HG03342 (cell line): ENCODE measurements at regions not wholly inside any gene's neighbourhood (a gene's known extent, or its start where the extent isn't known, plus 50 kb on each side); places are given as distances from the start of the nearest gene placed in this dataset.
A peak's percentile ranks its signal among the peaks of the same experiment; 100 is the strongest.

Experiments used
- ATAC-seq: cut with Tn5 transposase; IDR thresholded peaks from one replicate; pipeline ENCODE4 v1.9.1; 2021; ENCODE audit warnings: mild to moderate bottlenecking, moderate library complexity; ENCODE audit not compliant: unreplicated experiment

- ATAC-seq: peak; percentile 92
Observed at GRCh38 chr12:65756956-65757511, 67.2 kb upstream of the HMGA2 start.

- no peak for ATAC-seq
Observed at GRCh38 chr12:65758401-65758800, 65.9 kb upstream of the HMGA2 start.

GRCh38 chr12:65759735-65760134 lies 64.5 kb upstream of the HMGA2 start:
- ATAC-seq: no peak

GRCh38 chr12:65761301-65761700 lies 63.0 kb upstream of the HMGA2 start:
- no peak for ATAC-seq

GRCh38 chr12:65764325-65764724 lies 60.0 kb upstream of the HMGA2 start:
- ATAC-seq: no peak

- no peak for ATAC-seq
Observed at GRCh38 chr12:65765436-65765813, 58.9 kb upstream of the HMGA2 start.

GRCh38 chr12:65769880-65770279 lies 54.4 kb upstream of the HMGA2 start:
- no peak for ATAC-seq
